Panc1 (cell line): ENCODE measurements at regions not wholly inside any gene's neighbourhood (a gene's known extent, or its start where the extent isn't known, plus 50 kb on each side); places are given as distances from the start of the nearest gene placed in this dataset.

Experiments used
- ATAC-seq: fragments of 200-7000 bp; cut with Tn5 transposase; 2 replicates; pipeline ENCODE4 v1.9.1; 2020; ENCODE audit warnings: mild to moderate bottlenecking, moderate library complexity
- BruUV-seq: library from RNA; stranded (reverse); fragments of 400-500 nt; replicated peaks from 2 replicates; lab custom pipeline; 2021; lab: Mats Ljungman, UMichigan
- CTCF ChIA-PET: fragments of 300-600 bp; sonication (Branson Sonifier 250); formaldehyde crosslinking; loops from one replicate; lab custom pipeline; 2022; ENCODE audit warnings: antibody characterized with exemption; lab: Charles Lee
- POLR2A ChIA-PET: fragments of 300-600 bp; sonication (Branson Sonifier 250); formaldehyde crosslinking; loops from one replicate; lab custom pipeline; 2022; ENCODE audit warnings: antibody characterized with exemption; lab: Charles Lee
- DNase-seq: peaks from one replicate; pipeline ENCODE4 v3.0.0-alpha.2; 2010; ENCODE audit warnings: low read depth, low spot score
- H3K27ac ChIP-seq: 2 replicates; pipeline ENCODE4 v1.5.1; 2011; ENCODE audit warnings: mild to moderate bottlenecking, low read length, inconsistent platforms
- H3K27me3 ChIP-seq: fragments of 200-500 bp; sonication (Bioruptor generic); 2 replicates; pipeline ENCODE4 v1.6.0; 2014; ENCODE audit warnings: low read length, inconsistent platforms; ENCODE audit not compliant: control insufficient read depth, insufficient read depth
- H3K36me3 ChIP-seq: fragments of 200-500 bp; sonication (Bioruptor generic); 2 replicates; pipeline ENCODE4 v1.5.1; 2014; ENCODE audit warnings: inconsistent platforms, mild to moderate bottlenecking, low read length, moderate library complexity; ENCODE audit not compliant: control insufficient read depth, insufficient read depth
- H3K4me1 ChIP-seq: 2 replicates; pipeline ENCODE4 v1.5.1; 2011; ENCODE audit warnings: inconsistent platforms, mild to moderate bottlenecking, low read length, moderate library complexity; ENCODE audit not compliant: control insufficient read depth, insufficient read depth
- H3K4me3 ChIP-seq, 2 experiments: 2 replicates each; pipeline ENCODE4 v1.5.1; 2011 to 2012; ENCODE audit warnings: low read depth in 2 of 2, low read length in 2 of 2, mild to moderate bottlenecking in 2 of 2, inconsistent platforms in 1 of 2, moderate library complexity in 1 of 2
- H3K9me3 ChIP-seq: fragments of 200-500 bp; sonication (Bioruptor generic); 2 replicates; pipeline ENCODE4 v1.5.1; 2014; ENCODE audit warnings: low read depth, mild to moderate bottlenecking, inconsistent platforms, low read length, moderate library complexity; ENCODE audit not compliant: control insufficient read depth, insufficient read depth
- POLR2AphosphoS5 ChIP-seq: IDR thresholded peaks from 2 replicates; pipeline ENCODE4 v1.6.1; 2012; ENCODE audit warnings: mild to moderate bottlenecking, low read depth, low read length, moderate library complexity
- SIN3A ChIP-seq: IDR thresholded peaks from 2 replicates; pipeline ENCODE4 v1.6.1; 2012; ENCODE audit warnings: low read depth, mild to moderate bottlenecking, low read length, moderate library complexity, borderline replicate concordance; ENCODE audit not compliant: insufficient read depth
- TCF7L2 ChIP-seq: IDR thresholded peaks from 2 replicates; pipeline ENCODE4 v1.6.1; 2011; ENCODE audit warnings: mild to moderate bottlenecking, low read depth, low read length, inconsistent platforms
- in situ Hi-C: cut with HindIII; loops from 2 replicates; pipeline ENCODE4 v1.10.0; 2016; ENCODE audit warnings: low sequenced_read_pairs, low pct_unique_long_range_greater_than_20kb
- intact Hi-C: fragments of 100-400 bp; cut with micrococcal nuclease; formaldehyde crosslinking; loops from one replicate; pipeline ENCODE4 v1.10.0; 2022; ENCODE audit not compliant: unreplicated experiment
- TF ChIP-seq, protein P1 (sequence below): fragments of 450-650 bp; IDR thresholded peaks from 2 replicates; pipeline ENCODE4 v1.5.1; 2017; ENCODE audit warnings: mild to moderate bottlenecking
- TF ChIP-seq, protein P2 (sequence below), 2 experiments: IDR thresholded peaks; 2 replicates each; pipeline ENCODE4 v1.6.1; 2011 to 2012; ENCODE audit warnings: low read depth in 2 of 2, control low read depth in 1 of 2, low read length in 1 of 2, mild to moderate bottlenecking in 1 of 2, moderate library complexity in 1 of 2; ENCODE audit not compliant: insufficient read depth in 1 of 2

DNA sequence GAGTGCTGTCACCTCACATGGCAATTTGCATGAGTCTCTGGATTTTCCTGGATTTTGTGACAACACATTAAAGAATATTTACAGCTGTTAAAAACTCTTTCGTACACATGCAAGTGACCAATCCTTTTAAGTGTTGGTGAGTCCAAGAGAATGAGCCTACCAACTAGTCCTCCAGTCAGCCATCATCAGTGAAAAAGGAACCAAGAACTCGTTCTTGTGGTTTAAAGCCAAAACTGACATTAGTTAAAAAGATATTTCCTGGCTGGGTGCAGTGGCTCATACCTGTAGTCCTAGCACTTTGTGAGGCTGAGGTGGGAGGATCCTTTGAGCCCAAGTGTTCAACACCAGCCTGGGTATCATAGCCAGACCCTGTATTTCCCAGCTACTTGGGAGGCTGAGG is 215.4 kb upstream of the ITGA4 start:
- Histone ChIP-seq H3K4me3 (no peak overlapping the region), H3K27me3 (no peaks in the 10 kb centered on the region), H3K27ac (no peak overlapping the region), H3K9me3 (no peaks in the 10 kb centered on the region), H3K36me3 (no peaks in the 10 kb centered on the region), H3K4me1 (no peaks in the 10 kb centered on the region)
- no peak for DNase-seq
- intact Hi-C loops, result no loop called here
- TF ChIP-seq, protein P1, sequence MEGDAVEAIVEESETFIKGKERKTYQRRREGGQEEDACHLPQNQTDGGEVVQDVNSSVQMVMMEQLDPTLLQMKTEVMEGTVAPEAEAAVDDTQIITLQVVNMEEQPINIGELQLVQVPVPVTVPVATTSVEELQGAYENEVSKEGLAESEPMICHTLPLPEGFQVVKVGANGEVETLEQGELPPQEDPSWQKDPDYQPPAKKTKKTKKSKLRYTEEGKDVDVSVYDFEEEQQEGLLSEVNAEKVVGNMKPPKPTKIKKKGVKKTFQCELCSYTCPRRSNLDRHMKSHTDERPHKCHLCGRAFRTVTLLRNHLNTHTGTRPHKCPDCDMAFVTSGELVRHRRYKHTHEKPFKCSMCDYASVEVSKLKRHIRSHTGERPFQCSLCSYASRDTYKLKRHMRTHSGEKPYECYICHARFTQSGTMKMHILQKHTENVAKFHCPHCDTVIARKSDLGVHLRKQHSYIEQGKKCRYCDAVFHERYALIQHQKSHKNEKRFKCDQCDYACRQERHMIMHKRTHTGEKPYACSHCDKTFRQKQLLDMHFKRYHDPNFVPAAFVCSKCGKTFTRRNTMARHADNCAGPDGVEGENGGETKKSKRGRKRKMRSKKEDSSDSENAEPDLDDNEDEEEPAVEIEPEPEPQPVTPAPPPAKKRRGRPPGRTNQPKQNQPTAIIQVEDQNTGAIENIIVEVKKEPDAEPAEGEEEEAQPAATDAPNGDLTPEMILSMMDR, result no peak
- TF ChIP-seq SIN3A (no peak), TCF7L2 (no peak), POLR2AphosphoS5 (no peak)
- TF ChIP-seq, protein P2, sequence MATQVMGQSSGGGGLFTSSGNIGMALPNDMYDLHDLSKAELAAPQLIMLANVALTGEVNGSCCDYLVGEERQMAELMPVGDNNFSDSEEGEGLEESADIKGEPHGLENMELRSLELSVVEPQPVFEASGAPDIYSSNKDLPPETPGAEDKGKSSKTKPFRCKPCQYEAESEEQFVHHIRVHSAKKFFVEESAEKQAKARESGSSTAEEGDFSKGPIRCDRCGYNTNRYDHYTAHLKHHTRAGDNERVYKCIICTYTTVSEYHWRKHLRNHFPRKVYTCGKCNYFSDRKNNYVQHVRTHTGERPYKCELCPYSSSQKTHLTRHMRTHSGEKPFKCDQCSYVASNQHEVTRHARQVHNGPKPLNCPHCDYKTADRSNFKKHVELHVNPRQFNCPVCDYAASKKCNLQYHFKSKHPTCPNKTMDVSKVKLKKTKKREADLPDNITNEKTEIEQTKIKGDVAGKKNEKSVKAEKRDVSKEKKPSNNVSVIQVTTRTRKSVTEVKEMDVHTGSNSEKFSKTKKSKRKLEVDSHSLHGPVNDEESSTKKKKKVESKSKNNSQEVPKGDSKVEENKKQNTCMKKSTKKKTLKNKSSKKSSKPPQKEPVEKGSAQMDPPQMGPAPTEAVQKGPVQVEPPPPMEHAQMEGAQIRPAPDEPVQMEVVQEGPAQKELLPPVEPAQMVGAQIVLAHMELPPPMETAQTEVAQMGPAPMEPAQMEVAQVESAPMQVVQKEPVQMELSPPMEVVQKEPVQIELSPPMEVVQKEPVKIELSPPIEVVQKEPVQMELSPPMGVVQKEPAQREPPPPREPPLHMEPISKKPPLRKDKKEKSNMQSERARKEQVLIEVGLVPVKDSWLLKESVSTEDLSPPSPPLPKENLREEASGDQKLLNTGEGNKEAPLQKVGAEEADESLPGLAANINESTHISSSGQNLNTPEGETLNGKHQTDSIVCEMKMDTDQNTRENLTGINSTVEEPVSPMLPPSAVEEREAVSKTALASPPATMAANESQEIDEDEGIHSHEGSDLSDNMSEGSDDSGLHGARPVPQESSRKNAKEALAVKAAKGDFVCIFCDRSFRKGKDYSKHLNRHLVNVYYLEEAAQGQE (IDR thresholded peaks at IDR 0.05; ENCODE audit: insufficient read depth in 1 of 2, low read depth in 2 of 2, low read length in 1 of 2), result no peak
- ChIA-PET POLR2A (no interaction called here), CTCF (no interaction called here)
- in situ Hi-C loops, result no loop called here
- BruUV-seq, result no TSS peak
- no peak for ATAC-seq

GRCh38 chr2:181242262-181242661 is 214.9 kb upstream of the ITGA4 start:
- H3K27me3 ChIP-seq, result no peaks in the 10 kb centered on the region
- TF ChIP-seq TCF7L2 (no peak), SIN3A (no peak), POLR2AphosphoS5 (no peak)
- TF ChIP-seq, protein P2 (IDR thresholded peaks at IDR 0.05; ENCODE audit: insufficient read depth in 1 of 2, low read depth in 2 of 2, low read length in 1 of 2), result no peak
- TF ChIP-seq, protein P1, result no peak
- H3K4me1 ChIP-seq, result no peaks in the 10 kb centered on the region
- DNase-seq (no peak), ATAC-seq (no peak)
- H3K36me3 ChIP-seq, result no peaks in the 10 kb centered on the region
- intact Hi-C loops (no loop called here), in situ Hi-C loops (no loop called here)
- CTCF ChIA-PET, result no interaction called here
- H3K27ac ChIP-seq, result no peak overlapping the region
- no peaks in the 10 kb centered on the region for H3K9me3 ChIP-seq
- POLR2A ChIA-PET, result no interaction called here
- H3K4me3 ChIP-seq, result no peak overlapping the region
- no TSS peak for BruUV-seq
